HCT116 (cell line): ENCODE measurements at regions not wholly inside any gene's neighbourhood (a gene's known extent, or its start where the extent isn't known, plus 50 kb on each side); places are given as distances from the start of the nearest gene placed in this dataset.

Experiments used
- ATAC-seq: fragments of 200-7000 bp; cut with Tn5 transposase; 2 replicates; pipeline ENCODE4 v1.9.1; 2020; ENCODE audit warnings: mild to moderate bottlenecking, moderate library complexity
- BruUV-seq: library from RNA; stranded (reverse); fragments of 400-500 nt; replicated peaks from 2 replicates; lab custom pipeline; 2021; lab: Mats Ljungman, UMichigan
- CTCF ChIA-PET: fragments of 300-600 bp; sonication (Branson Sonifier 250); formaldehyde crosslinking; loops from one replicate; lab custom pipeline; 2021; ENCODE audit warnings: antibody characterized with exemption; lab: Charles Lee
- POLR2A ChIA-PET: fragments of 300-600, 350-600 bp; sonication (Branson Sonifier 250); formaldehyde crosslinking; loops from one replicate; lab custom pipeline; 2021; ENCODE audit warnings: antibody characterized with exemption; lab: Charles Lee
- RAD21 ChIA-PET, 2 experiments: fragments of 300-600 bp; sonication (Branson Sonifier 250); formaldehyde crosslinking; loops; one replicate each; lab custom pipeline; 2023; ENCODE audit warnings: low total read pairs in 2 of 2; ENCODE audit not compliant: uncharacterized antibody in 2 of 2, unreplicated experiment in 2 of 2, low non-redundant PET in 1 of 2; lab: Charles Lee
- DNase-seq: peaks from one replicate; pipeline ENCODE4 v3.0.0-alpha.2; 2010; ENCODE audit warnings: low read depth, low spot score
- H2AFZ ChIP-seq: fragments of 200-600 bp; shearing (Covaris generic), sonication (generic); 2 replicates; pipeline ENCODE4 v1.6.1; 2017; ENCODE audit warnings: low read depth, mixed run types, mixed read lengths, antibody characterized with exemption, low read length; ENCODE audit not compliant: poor library complexity, severe bottlenecking
- H3K27ac ChIP-seq: 2 replicates; pipeline ENCODE4 v1.5.1; 2012; ENCODE audit warnings: low read depth, low read length
- H3K27me3 ChIP-seq: fragments of 200-600 bp; sonication (generic); 2 replicates; pipeline ENCODE4 v1.6.1; 2016; ENCODE audit warnings: mixed run types, low read length, mixed read lengths; ENCODE audit not compliant: insufficient read depth
- H3K36me3 ChIP-seq, 2 experiments: fragments of 200-500 bp in 1 of 2; fragments of 200-600 bp in 1 of 2; sonication (Bioruptor generic) in 1 of 2; sonication (generic) in 1 of 2; 2 replicates each; pipeline versions ENCODE4 v1.5.1 to v1.6.1; 2014 to 2016; ENCODE audit warnings: low read length in 2 of 2, inconsistent platforms in 1 of 2, mixed read lengths in 1 of 2, mixed run types in 1 of 2; ENCODE audit not compliant: insufficient read depth in 2 of 2, control insufficient read depth in 1 of 2
- H3K4me1 ChIP-seq, 2 experiments: fragments of 200-600 bp in 1 of 2; sonication (generic) in 1 of 2; 2 replicates each; pipeline versions ENCODE4 v1.5.1 to v1.6.1; 2012 to 2017; ENCODE audit warnings: low read length in 2 of 2, inconsistent platforms in 1 of 2, mild to moderate bottlenecking in 1 of 2, mixed read lengths in 1 of 2, mixed run types in 1 of 2, moderate library complexity in 1 of 2; ENCODE audit not compliant: insufficient read depth in 2 of 2, control insufficient read depth in 1 of 2
- H3K4me2 ChIP-seq: fragments of 200-600 bp; sonication (generic); 2 replicates; pipeline ENCODE4 v1.6.1; 2017; ENCODE audit warnings: mixed run types, low read length, mixed read lengths
- H3K4me3 ChIP-seq, 2 experiments: fragments of 200-600 bp in 1 of 2; sonication (generic) in 1 of 2; replicated peaks in 1 of 2; 2 replicates each; pipeline ENCODE4 v1.5.1; 2011 to 2016; ENCODE audit warnings: low read length in 2 of 2, control low read depth in 1 of 2, low read depth in 1 of 2, mild to moderate bottlenecking in 1 of 2, mixed read lengths in 1 of 2, mixed run types in 1 of 2
- H3K79me2 ChIP-seq: fragments of 200-600 bp; sonication (generic); 2 replicates; pipeline ENCODE4 v1.6.1; 2017; ENCODE audit warnings: mild to moderate bottlenecking, mixed run types, low read length, moderate library complexity, mixed read lengths; ENCODE audit not compliant: insufficient read depth
- H3K9ac ChIP-seq: fragments of 200-600 bp; sonication (generic); 2 replicates; pipeline ENCODE4 v1.6.1; 2016; ENCODE audit warnings: low read length, mixed read lengths
- H3K9me2 ChIP-seq: fragments of 200-600 bp; sonication (generic), shearing (Covaris generic); 2 replicates; pipeline ENCODE4 v1.6.1; 2017; ENCODE audit warnings: mixed run types, mild to moderate bottlenecking, moderate library complexity; ENCODE audit not compliant: insufficient read depth
- H3K9me3 ChIP-seq, 2 experiments: fragments of 200-500 bp in 1 of 2; fragments of 200-600 bp in 1 of 2; sonication (Bioruptor generic) in 1 of 2; sonication (generic) in 1 of 2; 2 replicates each; pipeline ENCODE4 v1.6.1; 2014 to 2017; ENCODE audit warnings: low read length in 2 of 2, mixed read lengths in 2 of 2, inconsistent platforms in 1 of 2, low read depth in 1 of 2, mild to moderate bottlenecking in 1 of 2, mixed run types in 1 of 2, moderate library complexity in 1 of 2; ENCODE audit not compliant: control insufficient read depth in 1 of 2, insufficient read depth in 1 of 2
- H4K20me1 ChIP-seq: fragments of 200-600 bp; sonication (generic), shearing (Covaris generic); 2 replicates; pipeline ENCODE4 v1.6.1; 2017; ENCODE audit warnings: mixed run types, mild to moderate bottlenecking, moderate library complexity; ENCODE audit not compliant: insufficient read depth
- CEBPB ChIP-seq: IDR thresholded peaks from 2 replicates; pipeline ENCODE4 v1.6.1; 2012; ENCODE audit warnings: low read depth
- EZH2 ChIP-seq: fragments of 200-600 bp; sonication (generic); IDR thresholded peaks from 2 replicates; pipeline ENCODE4 v1.6.1; 2017; ENCODE audit warnings: antibody characterized with exemption, mixed run types
- JUND ChIP-seq: IDR thresholded peaks from 2 replicates; pipeline ENCODE4 v1.6.1; 2012
- POLR2A ChIP-seq: IDR thresholded peaks from 2 replicates; pipeline ENCODE4 v1.7.0; 2011; ENCODE audit warnings: borderline replicate concordance; ENCODE audit not compliant: insufficient read depth, insufficient read length; ENCODE audit errors: extremely low read depth
- SIN3A ChIP-seq: IDR thresholded peaks from 2 replicates; pipeline ENCODE4 v1.6.1; 2012; ENCODE audit warnings: low read depth
- SRF ChIP-seq: IDR thresholded peaks from 2 replicates; pipeline ENCODE4 v1.6.1; 2012; ENCODE audit warnings: low read depth
- TCF7L2 ChIP-seq: IDR thresholded peaks from 2 replicates; pipeline ENCODE4 v1.7.0; 2011; ENCODE audit warnings: borderline replicate concordance, inconsistent platforms; ENCODE audit not compliant: insufficient read depth, insufficient read length; ENCODE audit errors: extremely low read depth
- YY1 ChIP-seq: IDR thresholded peaks from 2 replicates; pipeline ENCODE4 v1.6.1; 2011; ENCODE audit warnings: low read length, low read depth, moderate library complexity, mild to moderate bottlenecking; ENCODE audit not compliant: insufficient replicate concordance; ENCODE audit errors: extremely low read depth
- ZFX ChIP-seq: fragments of 450-650 bp; IDR thresholded peaks from 2 replicates; pipeline ENCODE4 v1.6.1; 2017
- intact Hi-C: fragments of 100-400 bp; cut with micrococcal nuclease; formaldehyde crosslinking; loops from 2 replicates; pipeline ENCODE4 v1.10.0; 2022
- TF ChIP-seq, protein P1 (sequence below): IDR thresholded peaks from 2 replicates; pipeline ENCODE4 v1.6.1; 2012; ENCODE audit warnings: low read depth
- TF ChIP-seq, protein P2 (sequence below): IDR thresholded peaks from 2 replicates; pipeline ENCODE4 v1.6.1; 2012
- TF ChIP-seq, protein P3 (sequence below), 3 experiments: fragments of 200-600 bp in 1 of 3; sonication (generic) in 1 of 3; IDR thresholded peaks in 2 of 3; conservative IDR thresholded peaks in 1 of 3; 2 replicates each; pipeline ENCODE4 v1.5.1; 2012 to 2017; ENCODE audit warnings: low read depth in 2 of 3, low read length in 2 of 3, antibody characterized with exemption in 1 of 3, borderline replicate concordance in 1 of 3, control low read depth in 1 of 3, mild to moderate bottlenecking in 1 of 3, mixed read lengths in 1 of 3, mixed run types in 1 of 3, moderate library complexity in 1 of 3; ENCODE audit not compliant: insufficient read depth in 1 of 3
- TF ChIP-seq, protein P4 (sequence below): IDR thresholded peaks from 2 replicates; pipeline ENCODE4 v1.6.1; 2012

DNA sequence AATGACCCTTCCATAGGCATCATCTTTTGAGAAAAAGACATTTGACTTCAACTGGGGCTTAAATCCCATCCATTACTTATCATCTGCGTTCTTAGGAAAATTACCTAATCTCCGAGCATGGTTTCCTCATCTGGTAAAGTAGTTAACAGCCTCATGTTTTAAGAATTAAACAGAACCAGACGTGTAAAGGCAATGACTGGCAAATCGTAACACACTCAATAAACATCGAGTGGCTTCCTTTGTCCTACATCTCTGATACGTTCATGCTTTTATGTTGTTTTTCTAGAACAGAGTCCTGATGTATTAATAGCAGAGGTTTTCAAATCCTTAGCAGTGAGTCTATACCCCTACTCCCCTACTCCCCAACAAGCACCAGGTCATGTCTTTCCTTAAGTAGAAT, 189.7 kb upstream of the RGS6 start:
- BruUV-seq = no TSS peak
- Histone ChIP-seq H3K27ac (no peak overlapping the region), H2AFZ (no peak overlapping the region), H3K4me2 (no peak overlapping the region), H3K36me3 (no peaks in the 10 kb centered on the region), H3K9ac (no peak overlapping the region), H4K20me1 (no peaks in the 10 kb centered on the region), H3K9me3 (no peaks in the 10 kb centered on the region), H3K4me3 (no peak overlapping the region), H3K9me2 (no peaks in the 10 kb centered on the region), H3K4me1 (peaks cover 4 to 12% of the 10 kb centered on the region in 2 experiments; a peak in 3 of 4 replicates), H3K79me2 (no peaks in the 10 kb centered on the region), H3K27me3 (no peaks in the 10 kb centered on the region)
- intact Hi-C loops = no loop called here
- ATAC-seq (no peak), DNase-seq (no peak)
- CTCF ChIA-PET = interaction anchor here (1.5 kb wide), 1 partner anchor 11 kb away, joined by 6 read pairs; no protein-coding TSS in a partner anchor
- TF ChIP-seq, protein P1, sequence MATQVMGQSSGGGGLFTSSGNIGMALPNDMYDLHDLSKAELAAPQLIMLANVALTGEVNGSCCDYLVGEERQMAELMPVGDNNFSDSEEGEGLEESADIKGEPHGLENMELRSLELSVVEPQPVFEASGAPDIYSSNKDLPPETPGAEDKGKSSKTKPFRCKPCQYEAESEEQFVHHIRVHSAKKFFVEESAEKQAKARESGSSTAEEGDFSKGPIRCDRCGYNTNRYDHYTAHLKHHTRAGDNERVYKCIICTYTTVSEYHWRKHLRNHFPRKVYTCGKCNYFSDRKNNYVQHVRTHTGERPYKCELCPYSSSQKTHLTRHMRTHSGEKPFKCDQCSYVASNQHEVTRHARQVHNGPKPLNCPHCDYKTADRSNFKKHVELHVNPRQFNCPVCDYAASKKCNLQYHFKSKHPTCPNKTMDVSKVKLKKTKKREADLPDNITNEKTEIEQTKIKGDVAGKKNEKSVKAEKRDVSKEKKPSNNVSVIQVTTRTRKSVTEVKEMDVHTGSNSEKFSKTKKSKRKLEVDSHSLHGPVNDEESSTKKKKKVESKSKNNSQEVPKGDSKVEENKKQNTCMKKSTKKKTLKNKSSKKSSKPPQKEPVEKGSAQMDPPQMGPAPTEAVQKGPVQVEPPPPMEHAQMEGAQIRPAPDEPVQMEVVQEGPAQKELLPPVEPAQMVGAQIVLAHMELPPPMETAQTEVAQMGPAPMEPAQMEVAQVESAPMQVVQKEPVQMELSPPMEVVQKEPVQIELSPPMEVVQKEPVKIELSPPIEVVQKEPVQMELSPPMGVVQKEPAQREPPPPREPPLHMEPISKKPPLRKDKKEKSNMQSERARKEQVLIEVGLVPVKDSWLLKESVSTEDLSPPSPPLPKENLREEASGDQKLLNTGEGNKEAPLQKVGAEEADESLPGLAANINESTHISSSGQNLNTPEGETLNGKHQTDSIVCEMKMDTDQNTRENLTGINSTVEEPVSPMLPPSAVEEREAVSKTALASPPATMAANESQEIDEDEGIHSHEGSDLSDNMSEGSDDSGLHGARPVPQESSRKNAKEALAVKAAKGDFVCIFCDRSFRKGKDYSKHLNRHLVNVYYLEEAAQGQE = no peak
- TF ChIP-seq, protein P2, sequence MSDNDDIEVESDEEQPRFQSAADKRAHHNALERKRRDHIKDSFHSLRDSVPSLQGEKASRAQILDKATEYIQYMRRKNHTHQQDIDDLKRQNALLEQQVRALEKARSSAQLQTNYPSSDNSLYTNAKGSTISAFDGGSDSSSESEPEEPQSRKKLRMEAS = no peak
- TF ChIP-seq JUND (no peak), SRF (no peak), CEBPB (no peak)
- RAD21 ChIA-PET = no interaction called here
- POLR2A ChIA-PET = no interaction called here

DNA sequence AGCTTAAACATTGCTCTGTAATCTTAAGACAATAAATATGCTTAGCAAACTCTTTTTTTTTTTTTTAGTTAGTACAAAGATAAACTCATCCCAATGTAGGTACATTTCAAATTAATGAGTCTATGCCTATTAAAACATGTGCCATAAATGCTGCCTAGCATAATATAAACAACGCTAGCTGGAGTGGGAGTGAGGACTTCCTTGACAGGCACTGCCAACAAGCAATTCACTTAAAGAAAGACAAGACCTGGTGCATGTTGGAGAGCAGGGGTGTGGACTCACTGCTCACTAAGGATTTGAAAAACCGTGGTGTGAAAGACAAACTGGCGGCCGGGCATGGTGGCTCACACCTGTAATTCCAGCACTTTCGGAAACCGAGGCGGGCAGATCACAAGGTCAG, 187.2 kb upstream of the RGS6 start:
- POLR2A ChIA-PET = no interaction called here

More for the DNA sequence above, 187.2 kb upstream of the RGS6 start:
- H3K9me3 ChIP-seq = no peaks in the 10 kb centered on the region
- H3K9ac ChIP-seq = no peak overlapping the region
- no peak overlapping the region for H3K4me3 ChIP-seq
- ChIA-PET RAD21 (no interaction called here), CTCF (no interaction called here)
- DNase-seq = no peak
- H4K20me1 ChIP-seq = no peaks in the 10 kb centered on the region
- no peak overlapping the region for H3K27ac ChIP-seq
- H3K79me2 ChIP-seq = no peaks in the 10 kb centered on the region
- intact Hi-C loops = no loop called here
- no TSS peak for BruUV-seq
- H3K9me2 ChIP-seq = no peaks in the 10 kb centered on the region
- TF ChIP-seq JUND (no peak), EZH2 (no peak), SIN3A (no peak), ZFX (no peak), CEBPB (no peak), YY1 (no peak), TCF7L2 (no peak), POLR2A (no peak)
- TF ChIP-seq, protein P2 = no peak
- TF ChIP-seq, protein P3, sequence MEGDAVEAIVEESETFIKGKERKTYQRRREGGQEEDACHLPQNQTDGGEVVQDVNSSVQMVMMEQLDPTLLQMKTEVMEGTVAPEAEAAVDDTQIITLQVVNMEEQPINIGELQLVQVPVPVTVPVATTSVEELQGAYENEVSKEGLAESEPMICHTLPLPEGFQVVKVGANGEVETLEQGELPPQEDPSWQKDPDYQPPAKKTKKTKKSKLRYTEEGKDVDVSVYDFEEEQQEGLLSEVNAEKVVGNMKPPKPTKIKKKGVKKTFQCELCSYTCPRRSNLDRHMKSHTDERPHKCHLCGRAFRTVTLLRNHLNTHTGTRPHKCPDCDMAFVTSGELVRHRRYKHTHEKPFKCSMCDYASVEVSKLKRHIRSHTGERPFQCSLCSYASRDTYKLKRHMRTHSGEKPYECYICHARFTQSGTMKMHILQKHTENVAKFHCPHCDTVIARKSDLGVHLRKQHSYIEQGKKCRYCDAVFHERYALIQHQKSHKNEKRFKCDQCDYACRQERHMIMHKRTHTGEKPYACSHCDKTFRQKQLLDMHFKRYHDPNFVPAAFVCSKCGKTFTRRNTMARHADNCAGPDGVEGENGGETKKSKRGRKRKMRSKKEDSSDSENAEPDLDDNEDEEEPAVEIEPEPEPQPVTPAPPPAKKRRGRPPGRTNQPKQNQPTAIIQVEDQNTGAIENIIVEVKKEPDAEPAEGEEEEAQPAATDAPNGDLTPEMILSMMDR (IDR thresholded peaks at IDR 0.05 in 2 of 3, conservative IDR thresholded peaks at IDR 0.05 in 1 of 3; ENCODE audit: borderline replicate concordance in 1 of 3, insufficient read depth in 1 of 3, low read depth in 2 of 3, low read length in 2 of 3) = no peak
- TF ChIP-seq, protein P4, sequence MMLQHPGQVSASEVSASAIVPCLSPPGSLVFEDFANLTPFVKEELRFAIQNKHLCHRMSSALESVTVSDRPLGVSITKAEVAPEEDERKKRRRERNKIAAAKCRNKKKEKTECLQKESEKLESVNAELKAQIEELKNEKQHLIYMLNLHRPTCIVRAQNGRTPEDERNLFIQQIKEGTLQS = no peak
- no peaks in the 10 kb centered on the region for H3K36me3 ChIP-seq
- no peaks in the 10 kb centered on the region for H3K27me3 ChIP-seq
- no peak for ATAC-seq
- no peak overlapping the region for H3K4me2 ChIP-seq
- H3K4me1 ChIP-seq = peaks cover under 1 to 3% of the 10 kb centered on the region in 2 experiments; a peak in 3 of 4 replicates
- H2AFZ ChIP-seq = no peak overlapping the region
